Renal cortical epithelial cell (primary cell): ENCODE measurements at regions not wholly inside any gene's neighbourhood (a gene's known extent, or its start where the extent isn't known, plus 50 kb on each side); places are given as distances from the start of the nearest gene placed in this dataset.
"Not testable (repeated sequence)": the region's sequence is repeated elsewhere in the genome, so short reads cannot be mapped to it uniquely, and the experiment has no call there.

Experiments
- DNase-seq: peaks from one replicate; pipeline ENCODE4 v3.0.0-alpha.2; 2011; ENCODE audit warnings: low read depth

DNA sequence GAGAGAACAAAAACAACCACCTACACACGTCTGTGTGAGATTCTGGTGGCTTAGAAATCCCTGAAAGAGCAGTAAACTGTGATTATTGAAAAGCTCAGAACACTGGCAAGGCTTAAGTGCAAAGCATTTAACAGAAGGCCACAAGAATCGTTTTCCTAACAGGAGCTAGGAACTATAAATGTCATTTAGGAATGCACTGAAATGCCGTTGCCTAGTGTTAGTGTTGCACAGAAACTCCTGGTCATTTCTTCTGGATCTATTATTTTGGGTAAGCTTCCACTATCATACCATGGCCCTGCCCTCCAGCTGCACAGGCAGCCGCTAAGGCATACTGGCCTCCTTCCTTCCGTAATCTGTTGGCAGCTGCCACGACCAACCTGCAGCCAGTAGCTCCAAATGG is 923.2 kb downstream of the NLGN4X start:
- no peak for DNase-seq

DNA sequence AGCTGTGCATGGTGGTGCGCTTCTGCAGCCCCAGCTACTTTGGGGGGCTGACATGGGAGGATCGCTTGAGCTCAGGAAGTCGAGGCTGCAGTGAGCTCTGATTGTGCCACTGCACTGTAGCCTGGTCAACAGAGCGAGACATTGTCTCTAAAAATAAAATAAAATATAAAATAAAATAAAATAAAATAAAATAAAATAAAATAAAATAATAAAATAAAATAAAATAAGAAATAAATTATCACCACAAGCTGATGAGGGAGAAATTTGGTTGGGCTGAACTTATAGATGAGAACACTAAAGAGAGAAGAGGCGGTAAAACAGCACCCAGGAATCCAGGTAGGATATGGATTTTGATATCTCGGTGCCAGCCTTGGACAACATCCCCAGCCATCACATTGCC is 933.7 kb downstream of the NLGN4X start:
- no peak for DNase-seq

DNA sequence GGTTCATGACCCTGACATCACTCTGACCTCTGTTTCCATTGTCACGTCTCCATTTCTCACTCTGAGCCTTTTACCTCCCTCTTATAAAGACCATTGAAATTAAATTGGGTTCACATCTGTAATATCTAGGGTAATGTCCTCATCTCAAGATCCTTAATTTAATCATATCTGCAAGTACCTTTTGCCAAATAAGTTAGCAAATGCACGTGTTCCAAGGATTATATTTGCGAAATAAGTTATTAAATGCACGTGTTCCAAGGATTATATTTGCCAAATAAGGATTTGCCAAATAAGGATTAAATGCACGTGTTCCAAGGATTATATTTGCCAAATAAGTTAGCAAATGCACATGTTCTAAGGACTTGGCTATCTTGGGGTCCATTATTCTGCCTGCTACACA is 938.0 kb downstream of the NLGN4X start:
- no peak for DNase-seq

DNA sequence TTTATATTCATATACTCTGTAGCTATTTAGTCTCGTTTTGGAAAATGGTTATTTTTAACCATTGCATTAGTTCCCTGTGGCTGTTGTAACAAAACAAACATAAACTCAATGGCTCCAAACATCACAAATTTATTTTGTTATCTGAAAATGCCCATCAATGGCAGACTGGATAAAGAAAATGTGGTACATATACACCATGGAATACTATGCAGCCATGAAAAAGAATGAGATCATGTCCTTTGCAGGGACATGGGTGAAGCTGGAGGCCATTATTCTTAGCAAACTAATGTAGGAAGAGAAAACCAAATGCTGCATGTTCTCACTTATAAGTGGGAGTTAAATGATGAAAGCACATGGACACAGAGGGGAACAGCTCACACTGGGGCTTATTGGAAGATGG is 938.7 kb downstream of the NLGN4X start:
- DNase-seq: not testable (repeated sequence)

DNA sequence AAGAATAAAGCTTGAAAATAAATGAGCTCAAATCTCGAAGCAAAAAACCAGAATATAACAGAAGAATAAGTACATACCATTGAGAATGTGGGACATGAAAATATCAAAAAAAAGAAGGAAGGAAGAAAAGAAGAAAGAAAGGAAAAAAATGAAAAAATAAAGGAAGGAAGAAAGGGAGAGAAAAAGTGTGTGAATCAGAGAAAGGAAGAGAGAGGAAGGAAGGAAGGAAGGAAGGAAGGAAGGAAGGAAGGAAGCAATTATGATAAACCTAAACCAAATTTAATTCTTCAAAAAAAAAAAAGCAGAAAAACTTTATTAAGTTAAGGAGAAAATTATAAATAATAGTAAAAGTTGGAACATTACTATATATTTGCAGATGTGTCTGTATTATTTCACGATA is 949.8 kb downstream of the NLGN4X start:
- DNase-seq: no peak

DNA sequence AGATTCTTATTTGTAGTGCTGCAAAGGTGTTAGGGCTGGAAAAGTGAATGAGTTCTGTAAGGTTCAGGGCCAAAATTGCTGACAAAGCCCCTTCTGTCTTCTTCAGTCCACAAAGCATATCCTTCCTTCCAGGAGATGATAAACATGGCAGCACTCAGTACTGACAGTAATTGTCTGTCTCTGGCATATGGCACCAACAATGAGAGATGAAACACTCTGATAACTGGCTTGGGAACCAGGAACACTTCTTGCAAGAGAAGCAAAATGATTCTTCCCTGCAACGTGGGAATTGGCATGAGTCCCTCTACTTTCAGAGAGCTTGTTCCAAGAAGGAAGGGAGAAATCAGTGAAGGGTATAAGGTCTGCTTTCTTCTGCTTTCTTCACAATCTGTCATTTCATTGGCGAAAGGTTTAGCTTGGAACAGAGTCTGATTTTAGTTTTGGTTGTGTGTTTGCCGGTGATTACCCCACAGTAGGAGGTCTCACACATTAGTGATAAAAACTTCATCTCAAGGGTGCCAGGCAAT is 963.3 kb downstream of the NLGN4X start:
- no peak for DNase-seq

DNA sequence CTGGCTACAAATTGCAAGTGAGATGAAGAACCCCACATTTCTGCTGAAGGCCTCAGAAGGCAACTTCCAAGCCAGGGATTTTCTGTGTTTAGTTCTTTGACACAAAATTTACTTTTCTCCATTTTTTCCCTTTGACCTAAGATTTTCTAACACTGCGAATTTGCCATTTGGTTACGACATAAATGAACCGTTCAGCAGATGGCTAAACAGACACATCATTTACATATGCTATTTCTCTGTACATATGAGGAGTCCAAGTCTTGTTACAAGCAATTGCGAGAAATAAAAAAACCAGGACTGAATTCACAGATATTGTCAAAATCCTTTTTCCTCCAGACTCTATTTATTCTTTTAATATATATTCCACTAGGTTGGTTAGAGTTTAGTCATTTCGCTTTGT is 978.6 kb downstream of the NLGN4X start:
- no peak for DNase-seq

DNA sequence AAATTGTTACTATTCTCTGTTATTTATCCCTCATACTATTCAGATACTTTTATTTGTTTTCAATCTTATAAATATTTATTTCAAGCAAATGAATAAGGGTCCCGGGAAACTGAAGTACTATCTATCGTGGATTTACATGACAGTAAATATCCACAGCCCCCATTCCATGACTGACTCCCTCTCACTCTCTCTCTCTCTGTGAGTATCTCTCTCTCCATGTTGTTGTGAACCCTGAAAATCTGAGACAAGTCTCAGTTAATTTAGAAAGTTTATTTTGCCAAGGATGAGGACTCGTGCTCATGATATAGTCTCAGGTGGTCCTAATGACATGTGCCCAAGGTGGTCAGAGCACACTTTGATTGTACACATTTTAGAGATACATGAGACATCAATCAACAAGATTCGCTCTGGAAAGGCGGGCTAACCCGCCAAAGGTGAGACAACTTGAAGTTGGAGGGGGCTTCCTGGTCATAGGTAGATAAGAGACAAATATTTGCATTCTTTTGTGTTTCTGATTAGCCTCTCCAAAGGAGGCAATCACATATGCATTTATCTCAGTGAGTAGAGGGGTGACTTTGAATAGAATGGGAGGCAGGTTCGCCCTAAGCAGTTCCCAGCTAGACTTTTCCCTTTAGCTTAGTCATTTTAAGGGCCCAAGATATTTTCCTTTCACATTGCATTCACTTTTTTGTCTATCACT is 986.4 kb downstream of the NLGN4X start:
- DNase-seq: no peak

DNA sequence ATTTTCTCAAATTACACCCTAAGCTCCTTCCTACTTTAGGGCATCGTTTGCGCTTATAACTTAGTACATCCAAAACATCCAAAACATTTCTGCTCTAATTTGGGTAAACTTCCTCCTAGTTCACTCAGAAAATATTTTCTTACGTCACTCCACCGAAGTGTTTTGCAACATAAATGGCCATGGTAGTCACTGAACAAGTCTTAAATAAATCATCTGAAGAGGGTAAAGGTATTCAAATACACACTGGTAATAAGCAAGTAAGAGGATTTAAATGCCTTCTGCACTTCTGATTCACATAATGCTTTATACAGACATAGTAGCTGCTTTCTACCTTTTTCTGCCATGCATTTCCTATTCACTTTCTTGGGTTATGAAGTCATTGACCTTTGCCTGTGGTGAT is 991.9 kb downstream of the NLGN4X start:
- DNase-seq: peak; percentile 0

DNA sequence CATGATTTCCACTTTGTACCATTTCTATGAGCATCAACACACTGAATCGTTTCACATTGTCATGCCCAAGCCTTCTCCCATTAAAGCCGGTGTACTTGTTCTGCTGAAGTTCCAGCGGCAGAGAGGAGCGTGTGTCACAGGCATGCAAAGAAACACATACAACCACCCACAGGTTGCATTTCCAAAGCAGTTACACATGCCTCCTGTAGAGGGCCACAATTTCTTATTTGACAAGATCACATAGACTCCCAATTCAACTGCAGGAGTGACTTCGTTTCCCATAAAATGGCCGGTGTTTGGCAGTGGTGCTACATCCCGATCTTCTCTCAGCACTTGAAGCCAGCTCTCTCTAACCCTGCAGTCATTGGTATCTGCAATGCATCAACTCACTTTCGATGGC is 992.6 kb downstream of the NLGN4X start:
- DNase-seq: peak; percentile 21

DNA sequence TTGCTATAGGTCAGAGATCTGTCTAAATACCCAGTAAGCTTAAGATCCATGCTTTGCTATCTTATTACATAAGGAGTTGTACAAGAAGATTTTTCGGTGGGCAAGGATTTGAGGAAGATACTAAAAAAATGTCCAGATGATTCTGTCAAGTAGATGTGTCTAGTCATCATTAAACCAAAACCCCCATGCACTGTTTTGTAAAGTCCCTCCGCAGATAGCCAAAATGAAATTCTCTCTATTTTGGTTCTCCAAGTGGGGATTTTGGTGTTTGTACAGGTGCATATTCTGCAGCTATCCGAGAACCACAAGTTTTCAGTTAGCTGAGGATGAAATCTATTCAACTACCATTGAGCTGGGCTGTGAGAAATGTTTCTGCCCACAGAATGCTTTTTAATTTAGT is 994.8 kb downstream of the NLGN4X start:
- no peak for DNase-seq

DNA sequence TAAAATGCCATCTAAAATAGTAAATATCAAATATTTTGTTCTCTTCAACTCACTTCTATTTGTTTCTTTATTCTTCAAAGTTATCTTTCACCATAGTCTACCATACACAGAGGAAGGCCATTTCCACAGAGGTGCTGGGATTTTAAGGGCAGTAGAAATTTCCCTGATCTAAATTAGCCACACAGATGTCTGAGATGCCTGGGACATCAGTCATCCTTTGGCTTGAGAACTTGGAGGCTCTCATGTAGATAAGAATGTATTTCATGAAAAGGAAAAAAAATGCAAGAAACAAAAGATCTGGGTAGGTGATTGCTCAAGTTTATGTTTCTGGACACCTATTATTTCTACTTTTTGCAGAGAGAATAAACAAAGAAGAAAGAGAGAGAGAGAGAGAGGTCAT is 1008.2 kb downstream of the NLGN4X start:
- DNase-seq: peak; percentile 46

DNA sequence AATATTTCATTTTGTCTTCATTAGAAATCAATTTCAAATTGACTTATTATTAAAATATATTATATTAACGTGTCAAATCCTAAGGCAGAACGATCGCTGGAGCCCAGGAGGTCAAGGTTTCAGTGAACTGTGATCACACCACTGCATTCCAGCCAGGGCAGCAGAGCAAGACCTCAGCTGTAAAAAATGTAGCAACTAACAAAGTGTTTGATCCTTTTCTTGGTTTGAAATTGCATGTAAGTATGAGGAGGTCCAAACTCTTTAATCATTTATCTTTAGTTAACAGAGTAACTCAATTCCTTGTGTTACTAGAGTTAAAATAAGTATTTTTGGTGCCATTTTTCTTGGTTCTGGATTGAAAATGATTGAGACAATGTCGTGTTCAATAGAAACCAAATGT is 1033.9 kb downstream of the NLGN4X start:
- peak; percentile 62 for DNase-seq

DNA sequence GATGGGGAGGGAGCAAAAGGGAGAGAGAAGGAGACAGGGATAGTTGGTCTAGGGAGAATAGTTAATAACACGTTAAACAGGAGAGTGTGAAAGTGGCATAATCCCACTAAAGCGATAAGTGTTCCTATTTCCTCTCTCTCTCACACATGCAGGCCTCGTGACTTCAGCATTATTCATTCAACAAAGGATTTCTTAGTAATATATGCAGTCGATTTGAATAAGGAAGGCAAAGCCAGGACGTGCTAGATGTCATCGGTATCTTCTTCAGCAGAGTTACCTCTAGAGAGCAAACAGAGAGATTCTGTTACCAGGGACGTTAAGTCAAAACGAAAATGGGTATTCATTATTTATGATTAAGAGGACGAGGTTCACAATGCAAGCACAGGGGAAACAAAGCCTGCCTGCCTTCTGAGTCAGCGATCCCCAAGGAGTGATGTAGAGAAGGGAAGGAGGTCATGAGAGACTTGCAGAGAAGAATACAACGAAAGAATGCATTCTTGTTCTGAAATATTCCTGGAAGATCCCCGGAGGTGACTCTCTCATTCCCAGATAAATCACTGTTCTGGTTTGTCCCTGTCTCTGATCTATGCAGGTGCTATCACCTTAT is 1048.4 kb downstream of the NLGN4X start:
- DNase-seq: no peak

DNA sequence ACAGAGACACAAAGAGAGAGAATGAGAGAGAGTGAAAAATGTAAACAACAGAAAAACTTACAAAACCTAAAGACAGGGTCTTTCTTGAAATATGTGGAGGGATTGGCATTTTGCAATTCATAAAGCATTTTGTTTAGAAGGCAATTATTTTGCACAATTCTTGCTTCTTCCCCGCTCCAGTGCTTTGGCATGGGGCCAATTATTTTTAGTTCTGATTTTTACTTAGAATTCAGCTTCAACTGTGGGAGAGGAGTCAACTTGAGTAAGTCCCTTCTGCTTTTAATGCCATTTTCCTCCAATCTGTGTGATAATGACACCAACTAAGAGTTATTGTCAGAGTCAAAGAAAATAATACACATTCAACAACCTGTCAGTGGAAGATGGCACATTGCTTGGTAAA is 1051.9 kb downstream of the NLGN4X start:
- no peak for DNase-seq

DNA sequence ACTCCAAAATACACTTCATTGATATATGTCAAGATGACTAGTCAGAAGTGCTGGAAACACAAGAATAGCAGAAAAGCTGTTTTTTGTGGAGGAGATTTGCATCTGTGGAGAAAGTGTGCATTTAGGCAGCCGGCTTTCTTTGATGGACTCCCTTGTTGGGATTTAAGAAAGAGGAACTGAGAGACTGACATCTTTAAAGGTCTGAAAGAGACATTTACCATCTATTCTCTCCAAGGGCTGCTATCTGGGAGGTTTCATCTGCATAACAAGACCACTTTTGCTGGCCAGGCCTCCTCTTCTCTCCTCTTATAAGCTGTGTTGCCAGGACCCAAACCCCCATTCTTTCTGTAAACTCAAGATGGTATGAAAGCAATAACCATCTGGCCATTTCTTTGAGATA is 1065.0 kb downstream of the NLGN4X start:
- DNase-seq: no peak

DNA sequence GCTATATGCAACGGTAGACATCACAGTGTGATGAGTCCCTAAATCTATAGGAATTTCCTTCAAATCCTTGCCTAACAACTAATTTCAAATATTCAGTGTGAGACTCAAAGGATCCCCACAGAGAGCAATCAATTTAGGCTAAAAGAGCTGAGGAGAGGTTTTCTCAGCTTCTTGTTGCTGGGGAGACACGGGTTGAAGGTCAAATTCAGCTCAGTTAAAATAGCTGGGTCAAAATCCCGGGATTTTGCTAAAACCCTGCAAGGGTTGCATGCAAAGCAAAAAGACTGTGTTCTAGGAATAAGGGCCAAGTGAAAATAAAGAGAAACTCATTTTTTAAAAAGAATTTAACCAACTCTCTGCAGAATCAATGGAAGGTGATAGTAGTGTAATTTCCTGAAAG is 1073.4 kb downstream of the NLGN4X start:
- DNase-seq: no peak

DNA sequence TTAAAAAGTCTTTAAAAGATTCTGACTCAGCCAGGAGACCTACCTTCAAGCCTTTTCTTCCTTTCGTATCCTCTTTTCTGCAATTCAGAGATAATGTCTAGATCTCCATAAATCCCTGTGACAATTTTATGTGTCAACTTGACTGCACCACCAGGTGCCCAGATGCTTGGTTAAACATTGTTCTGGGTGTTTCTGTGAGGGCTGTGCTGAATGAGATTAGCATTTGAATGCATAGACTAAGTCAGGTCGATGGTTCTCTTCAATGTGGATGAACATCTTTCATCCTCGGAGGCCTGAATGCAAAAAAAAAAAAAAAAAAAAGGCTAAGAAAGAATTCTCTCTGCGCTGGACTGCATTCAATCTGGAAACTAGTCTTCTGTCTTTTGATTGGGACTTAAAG is 1082.7 kb downstream of the NLGN4X start:
- no peak for DNase-seq

DNA sequence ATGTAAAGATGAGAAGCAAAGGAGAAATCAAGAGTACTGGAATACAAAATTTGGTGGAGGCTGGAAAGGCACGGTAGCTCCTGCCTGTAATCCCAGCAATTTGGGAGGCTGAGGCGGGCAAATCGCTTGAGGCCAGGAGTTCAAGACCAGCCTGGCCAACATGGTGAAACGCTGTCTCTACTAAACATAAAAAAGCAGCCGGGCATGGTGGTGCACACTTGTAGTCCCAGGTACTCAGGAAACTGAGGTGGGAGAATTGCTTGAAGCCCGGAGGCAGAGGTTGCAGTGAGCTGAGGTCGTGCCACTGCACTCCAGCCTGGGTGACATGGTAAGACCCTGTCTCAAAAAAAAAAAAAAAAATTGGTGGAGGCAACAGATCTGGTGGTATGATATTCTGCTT is 1086.0 kb downstream of the NLGN4X start:
- DNase-seq: no peak

DNA sequence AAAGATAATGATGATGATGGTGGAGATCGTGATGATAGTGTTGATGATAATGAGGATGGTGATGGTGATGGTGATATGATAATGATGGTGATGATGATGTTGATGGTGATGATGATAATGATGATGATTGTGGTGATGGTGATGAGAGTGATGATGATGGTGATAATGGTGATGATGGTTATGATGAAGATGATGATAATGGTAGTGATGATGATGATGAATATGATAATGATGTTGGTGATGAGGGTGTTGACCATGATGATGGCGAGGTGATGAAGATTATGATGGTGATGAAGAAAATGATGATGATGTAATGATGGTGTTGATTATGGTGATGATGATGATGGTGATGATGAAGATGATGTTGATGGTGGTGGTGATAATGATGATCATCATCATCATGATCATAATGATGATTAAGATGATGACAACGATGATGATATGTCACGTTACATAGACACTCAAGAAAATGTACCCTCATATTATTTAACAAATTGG is 1106.4 kb downstream of the NLGN4X start:
- no peak for DNase-seq

DNA sequence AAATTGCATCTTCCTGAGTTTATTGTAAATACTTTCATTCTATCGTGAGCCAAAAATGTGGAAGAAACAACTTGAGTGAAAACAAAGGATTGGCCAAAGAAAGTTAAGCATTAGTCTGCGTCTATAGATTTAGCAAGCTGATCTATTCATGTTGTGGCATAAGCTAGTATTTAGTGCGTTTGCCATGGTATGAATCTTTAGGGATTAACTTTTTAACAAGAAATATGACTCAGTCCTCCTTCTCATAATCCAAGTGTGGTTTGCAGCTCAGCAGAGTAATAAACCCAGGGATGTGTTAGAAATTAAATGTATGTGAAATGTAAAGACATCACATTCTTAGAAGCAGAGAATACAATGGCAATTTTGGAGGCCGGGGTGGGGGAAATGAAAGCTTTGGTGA is 1110.9 kb downstream of the NLGN4X start:
- DNase-seq: no peak

DNA sequence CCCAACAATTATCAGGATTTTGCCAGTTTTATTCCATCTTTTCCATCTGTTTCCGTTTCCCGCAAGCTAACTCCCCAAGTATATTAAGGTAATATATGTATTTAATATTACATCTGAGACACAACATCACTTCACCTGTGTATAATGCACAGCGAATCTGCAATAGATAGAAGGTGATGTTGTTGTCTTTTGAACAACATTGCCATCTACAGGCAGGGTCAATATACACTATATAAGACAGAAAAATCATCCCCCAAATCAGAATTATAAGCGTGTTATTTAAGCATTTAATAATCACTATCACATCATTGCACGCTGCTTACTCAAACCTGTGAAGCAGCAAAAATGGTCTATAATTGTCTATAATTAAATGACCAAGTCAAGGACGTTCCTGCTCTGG is 1115.5 kb downstream of the NLGN4X start:
- DNase-seq: peak; percentile 9

DNA sequence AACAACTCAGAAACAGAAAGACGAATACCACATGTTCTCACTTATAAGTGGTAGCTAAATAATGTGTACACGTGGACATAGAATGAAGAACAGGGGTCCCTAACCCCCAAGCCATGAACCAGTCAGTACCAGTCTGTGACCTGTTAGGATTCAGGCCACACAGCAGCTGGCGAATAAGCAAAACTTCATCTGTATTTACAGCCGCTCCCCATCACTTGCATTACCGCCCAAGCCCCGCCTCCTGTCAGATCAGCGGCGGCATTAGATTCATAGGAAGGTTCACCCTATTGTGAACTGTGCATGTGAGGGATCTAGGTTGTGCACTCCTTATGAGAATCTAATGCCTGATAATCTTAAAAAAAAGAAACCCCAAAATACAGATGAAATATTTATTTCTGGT is 1128.7 kb downstream of the NLGN4X start:
- DNase-seq: no peak

DNA sequence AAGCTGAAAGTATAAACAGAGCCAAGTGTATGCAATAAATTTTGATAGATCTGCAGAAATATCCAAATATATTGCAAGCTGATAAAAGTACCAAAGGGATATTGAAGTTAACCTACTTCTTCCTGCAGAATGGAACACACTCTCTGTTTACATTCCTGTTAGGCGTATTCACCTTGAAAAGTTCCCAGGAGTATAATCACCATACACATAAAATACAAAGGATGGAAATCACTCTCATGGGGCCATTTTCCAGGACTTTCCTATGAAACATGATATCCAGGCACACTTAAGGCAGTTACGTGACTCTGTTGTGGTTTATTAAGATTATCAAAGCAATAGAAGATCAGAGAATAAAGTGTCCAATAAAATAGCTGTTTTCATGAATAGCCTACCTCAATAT is 1142.3 kb downstream of the NLGN4X start:
- DNase-seq: no peak
